Gastroesophageal sphincter (tissue), 4 donors: ENCODE measurements at regions not wholly inside any gene's neighbourhood (a gene's known extent, or its start where the extent isn't known, plus 50 kb on each side); places are given as distances from the start of the nearest gene placed in this dataset.

Experiments
- ATAC-seq: fragments of 150-250 bp; one replicate; pipeline ENCODE4 v1.9.1; 2016; ENCODE audit warnings: mild to moderate bottlenecking, moderate library complexity
- H3K27ac ChIP-seq, 4 donors: fragments of 200-600 bp; sonication (generic) in 3 of 4; 1 replicate in 3 of 4; 2 replicates in 1 of 4; pipeline ENCODE4 v1.5.1; 2016 to 2019
- H3K27me3 ChIP-seq: fragments of 200-600 bp; sonication (generic); one replicate; pipeline ENCODE4 v1.5.1; 2019
- H3K36me3 ChIP-seq, 2 donors: fragments of 200-600 bp; sonication (generic); one replicate each; pipeline ENCODE4 v1.5.1; 2019; ENCODE audit warnings: control low read depth in 1 of 2
- H3K4me1 ChIP-seq, 3 donors: fragments of 200-600 bp; sonication (generic); 1 replicate in 2 of 3; 2 replicates in 1 of 3; pipeline ENCODE4 v1.5.1; 2016 to 2019; ENCODE audit warnings: control low read depth in 2 of 3
- H3K4me3 ChIP-seq, 2 donors: fragments of 200-600 bp; sonication (generic); one replicate each; pipeline ENCODE4 v1.5.1; 2019; ENCODE audit warnings: mild to moderate bottlenecking in 1 of 2, moderate library complexity in 1 of 2
- H3K9me3 ChIP-seq, 3 donors: fragments of 200-600 bp; sonication (generic); one replicate each; pipeline ENCODE4 v1.5.1; 2017 to 2019; ENCODE audit warnings: control low read depth in 2 of 3
- CTCF ChIP-seq, 4 experiments: fragments of 200-600 bp in 2 of 4; fragments of 450-650 bp in 2 of 4; sonication (generic) in 1 of 4; IDR thresholded peaks; one replicate each; pipeline ENCODE4 v1.5.1; 2017 to 2019; ENCODE audit warnings: antibody characterized with exemption in 4 of 4, mild to moderate bottlenecking in 2 of 4, moderate library complexity in 2 of 4
- EP300 ChIP-seq: sonication (generic); formaldehyde crosslinking; IDR thresholded peaks from one replicate; pipeline ENCODE4 v1.6.1; 2017; ENCODE audit warnings: antibody characterized with exemption, mild to moderate bottlenecking
- POLR2A ChIP-seq, 2 donors: fragments of 450-650 bp; IDR thresholded peaks; one replicate each; pipeline ENCODE4 v1.6.1; 2017; ENCODE audit warnings: antibody characterized with exemption in 2 of 2, mild to moderate bottlenecking in 2 of 2, moderate library complexity in 1 of 2
- POLR2AphosphoS5 ChIP-seq: sonication (generic); formaldehyde crosslinking; IDR thresholded peaks from one replicate; pipeline ENCODE4 v1.6.1; 2017; ENCODE audit warnings: antibody characterized with exemption
- WGBS, 2 donors: methylation state at CpG; one replicate each; pipeline ENCODE4 v1.1.5; 2018; ENCODE audit warnings: low coverage in 1 of 2; 5-methylcytosine and 5-hydroxymethylcytosine counted together

GRCh38 chr5:124467745-124468144 is 278.7 kb downstream of the ZNF608 start:
- 80 to 88% methylated on average over 1 of the region's 1 CpG for WGBS, 2 donors
- no peaks in the 10 kb centered on the region for H3K36me3 ChIP-seq
- TF ChIP-seq POLR2A (IDR thresholded peaks at IDR 0.05) (no peak), POLR2AphosphoS5 (no peak), CTCF (IDR thresholded peaks at IDR 0.05) (no peak), EP300 (no peak)
- no peaks in the 10 kb centered on the region for H3K9me3 ChIP-seq
- H3K27ac ChIP-seq: no peak overlapping the region
- ATAC-seq: no peak
- no peaks in the 10 kb centered on the region for H3K4me1 ChIP-seq
- no peak overlapping the region for H3K4me3 ChIP-seq
- no peaks in the 10 kb centered on the region for H3K27me3 ChIP-seq

- WGBS, 2 donors: 64 to 67% methylated on average over 4 of the region's 4 CpGs
Observed at GRCh38 chr5:124466011-124466410, 280.4 kb downstream of the ZNF608 start.

DNA sequence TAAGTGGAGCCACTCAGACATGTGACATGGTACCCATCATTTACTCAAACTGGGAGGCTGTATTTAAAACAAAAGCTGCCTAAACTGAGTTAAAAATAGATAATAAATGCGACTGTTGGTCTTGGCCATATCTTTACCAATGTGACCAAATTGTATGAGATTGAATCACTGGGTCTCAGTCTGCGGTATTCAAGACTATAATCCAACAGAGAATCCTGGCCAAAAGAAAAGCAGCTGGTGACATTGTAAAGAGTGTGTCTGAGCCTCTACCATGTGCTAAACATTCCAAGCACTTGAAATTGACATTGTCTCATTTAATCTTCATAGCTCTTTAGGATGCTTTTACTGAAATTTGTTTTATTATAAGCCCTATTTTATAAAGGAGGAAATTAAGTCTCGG is 282.6 kb downstream of the ZNF608 start:
- no peak for ATAC-seq
- 89 to 100% methylated on average over 3 of the region's 3 CpGs for WGBS, 2 donors
- Histone ChIP-seq H3K9me3 (peaks cover 0 to 4% (median 0%) of the 10 kb centered on the region in 3 donors), H3K36me3 (no peaks in the 10 kb centered on the region), H3K4me1 (peaks cover 0 to 13% (median 0%) of the 10 kb centered on the region in 3 donors), H3K27me3 (no peaks in the 10 kb centered on the region), H3K27ac (no peak overlapping the region), H3K4me3 (no peak overlapping the region)
- no peak for TF ChIP-seq EP300
- TF ChIP-seq POLR2A (IDR thresholded peaks at IDR 0.05): no peak
- no peak for TF ChIP-seq CTCF (IDR thresholded peaks at IDR 0.05)
- no peak for TF ChIP-seq POLR2AphosphoS5

More at GRCh38 chr5:124466011-124466410, 280.4 kb downstream of the ZNF608 start:
- H3K4me3 ChIP-seq: no peak overlapping the region
- no peaks in the 10 kb centered on the region for H3K36me3 ChIP-seq
- ATAC-seq: no peak
- no peaks in the 10 kb centered on the region for H3K9me3 ChIP-seq
- TF ChIP-seq POLR2AphosphoS5: no peak
- TF ChIP-seq EP300: no peak
- H3K4me1 ChIP-seq: peaks cover 0 to 8% (median 0%) of the 10 kb centered on the region in 3 donors
- no peaks in the 10 kb centered on the region for H3K27me3 ChIP-seq
- H3K27ac ChIP-seq: no peak overlapping the region

GRCh38 chr5:124462751-124463150 is 283.7 kb downstream of the ZNF608 start:
- H3K9me3 ChIP-seq: peaks cover 0 to 4% (median 0%) of the 10 kb centered on the region in 3 donors
- TF ChIP-seq CTCF (IDR thresholded peaks at IDR 0.05): no peak
- no peak for TF ChIP-seq POLR2AphosphoS5
- TF ChIP-seq POLR2A (IDR thresholded peaks at IDR 0.05): no peak
- TF ChIP-seq EP300: no peak
- H3K27me3 ChIP-seq: no peaks in the 10 kb centered on the region
- H3K4me3 ChIP-seq: no peak overlapping the region
- H3K36me3 ChIP-seq: no peaks in the 10 kb centered on the region
- H3K27ac ChIP-seq: no peak overlapping the region
- ATAC-seq: no peak
- H3K4me1 ChIP-seq: peaks cover 0 to 13% (median 0%) of the 10 kb centered on the region in 3 donors
- 79 to 100% methylated on average over 2 to 4 of the region's 4 CpGs for WGBS, 2 donors

DNA sequence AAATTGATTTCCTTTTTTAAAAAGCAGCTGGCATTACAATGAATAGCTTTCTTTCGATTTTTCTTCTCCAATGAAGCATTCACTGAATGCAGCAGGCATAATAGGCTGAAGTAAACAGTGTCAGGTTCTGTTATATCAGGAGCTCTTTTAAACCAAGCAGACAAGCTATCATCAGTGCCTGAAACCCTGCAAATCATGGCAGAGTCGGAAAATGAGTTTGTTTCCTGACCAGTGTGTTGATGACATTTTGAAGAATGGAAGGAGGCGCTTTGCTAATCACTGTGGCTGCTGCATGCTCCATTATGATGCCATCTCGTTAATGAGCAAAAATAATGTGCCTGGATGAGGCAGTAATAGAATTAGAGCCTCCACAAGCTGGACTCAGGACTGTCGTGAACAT is 284.5 kb downstream of the ZNF608 start:
- 65 to 75% methylated on average over 3 to 5 of the region's 5 CpGs for WGBS, 2 donors
- TF ChIP-seq POLR2A (IDR thresholded peaks at IDR 0.05): no peak
- no peak for TF ChIP-seq EP300
- no peak for TF ChIP-seq POLR2AphosphoS5
- no peak for TF ChIP-seq CTCF (IDR thresholded peaks at IDR 0.05)
- H3K4me3 ChIP-seq: no peak overlapping the region
- no peaks in the 10 kb centered on the region for H3K27me3 ChIP-seq
- no peaks in the 10 kb centered on the region for H3K36me3 ChIP-seq
- H3K9me3 ChIP-seq: peaks cover 0 to 4% (median 0%) of the 10 kb centered on the region in 3 donors
- no peak for ATAC-seq
- peaks cover 0 to 13% (median 0%) of the 10 kb centered on the region in 3 donors for H3K4me1 ChIP-seq
- H3K27ac ChIP-seq: no peak overlapping the region
